ENCODE measurements at regions not wholly inside any gene's neighbourhood (a gene's known extent, or its start where the extent isn't known, plus 50 kb on each side); places are given as distances from the start of the nearest gene placed in this dataset.

DNA sequence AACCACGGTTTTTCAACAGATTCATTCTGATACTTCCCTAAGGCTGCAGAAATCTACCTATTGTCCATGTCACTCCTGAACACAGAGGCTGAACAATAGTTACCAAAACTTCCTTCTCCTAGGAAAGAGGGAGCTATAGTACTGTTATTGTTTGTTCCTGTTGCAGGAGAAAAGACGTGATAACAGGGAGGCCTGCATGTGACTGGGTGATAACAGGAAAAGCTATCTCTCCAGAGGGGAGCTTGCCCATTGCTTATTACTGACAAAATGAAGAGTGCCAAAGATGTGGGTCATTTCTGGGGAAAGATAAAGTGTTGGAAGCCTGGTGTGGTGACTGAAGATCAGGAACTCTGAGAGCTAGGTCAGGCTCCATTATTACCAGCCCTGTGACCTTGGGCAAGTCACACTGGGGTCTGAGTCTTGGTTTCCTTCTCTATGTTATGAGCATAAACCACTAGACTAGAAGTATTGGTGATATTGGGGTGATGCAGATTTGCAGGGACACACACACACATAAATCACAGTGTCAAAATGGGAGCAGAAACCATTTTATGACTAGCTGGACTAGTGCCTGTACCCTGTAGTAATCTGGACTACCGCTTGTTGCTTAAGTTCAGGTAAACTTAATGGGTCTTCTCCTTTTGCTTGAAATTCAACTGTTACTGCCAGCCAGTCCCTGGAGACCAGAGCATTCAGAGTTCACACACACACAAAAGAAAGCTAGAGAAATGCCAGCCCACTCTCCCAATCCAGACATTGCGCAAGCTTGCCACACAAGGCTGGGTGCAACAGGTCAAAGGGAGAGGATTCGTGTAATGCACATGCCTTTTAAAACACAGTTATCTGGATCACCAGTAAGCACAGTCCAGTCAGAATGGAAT lies 136.0 kb upstream of the CNR1 start:
- no peak overlapping the region for H3K4me2 ChIP-seq (ENCODE audit: control insufficient read depth, extremely low read depth, insufficient read depth, low read depth, low read length)
- no peak overlapping the region for H3K9ac ChIP-seq (ENCODE audit: control insufficient read depth, extremely low read depth, insufficient read depth, low read length)
- no peaks in the 10 kb centered on the region for H3K27me3 ChIP-seq (ENCODE audit: control insufficient read depth, extremely low read depth, insufficient read depth, low read length)
- dilution Hi-C loops (cut with MboI; ENCODE audit: extremely low pct_ligation_motif_present, low sequenced_read_pairs), result no loop called here
- no peaks in the 10 kb centered on the region for H3K79me2 ChIP-seq (ENCODE audit: control insufficient read depth, insufficient read depth, low read length)
- no peaks in the 10 kb centered on the region for H3K4me1 ChIP-seq (ENCODE audit: control insufficient read depth, extremely low read depth, insufficient read depth, low read length)
- DNase-seq (ENCODE audit: low read depth, low spot score), result no peak
- no peak overlapping the region for H3K4me3 ChIP-seq (ENCODE audit: control insufficient read depth in 2 of 3, extremely low read depth in 1 of 3, insufficient read depth in 2 of 3, low read depth in 1 of 3, low read length in 3 of 3)
- no peaks in the 10 kb centered on the region for H3K9me3 ChIP-seq (ENCODE audit: control insufficient read depth, low read depth, low read length)
- H3K36me3 ChIP-seq (ENCODE audit: control insufficient read depth in 2 of 2, extremely low read depth in 1 of 2, insufficient read depth in 2 of 2, low read length in 2 of 2), result no peaks in the 10 kb centered on the region
- H3K27ac ChIP-seq (ENCODE audit: control insufficient read depth, insufficient read depth, low read length), result no peak overlapping the region
- H3K9me1 ChIP-seq (ENCODE audit: control insufficient read depth, extremely low read depth, insufficient read depth, low read length), result no peaks in the 10 kb centered on the region
- TF ChIP-seq, protein P1, sequence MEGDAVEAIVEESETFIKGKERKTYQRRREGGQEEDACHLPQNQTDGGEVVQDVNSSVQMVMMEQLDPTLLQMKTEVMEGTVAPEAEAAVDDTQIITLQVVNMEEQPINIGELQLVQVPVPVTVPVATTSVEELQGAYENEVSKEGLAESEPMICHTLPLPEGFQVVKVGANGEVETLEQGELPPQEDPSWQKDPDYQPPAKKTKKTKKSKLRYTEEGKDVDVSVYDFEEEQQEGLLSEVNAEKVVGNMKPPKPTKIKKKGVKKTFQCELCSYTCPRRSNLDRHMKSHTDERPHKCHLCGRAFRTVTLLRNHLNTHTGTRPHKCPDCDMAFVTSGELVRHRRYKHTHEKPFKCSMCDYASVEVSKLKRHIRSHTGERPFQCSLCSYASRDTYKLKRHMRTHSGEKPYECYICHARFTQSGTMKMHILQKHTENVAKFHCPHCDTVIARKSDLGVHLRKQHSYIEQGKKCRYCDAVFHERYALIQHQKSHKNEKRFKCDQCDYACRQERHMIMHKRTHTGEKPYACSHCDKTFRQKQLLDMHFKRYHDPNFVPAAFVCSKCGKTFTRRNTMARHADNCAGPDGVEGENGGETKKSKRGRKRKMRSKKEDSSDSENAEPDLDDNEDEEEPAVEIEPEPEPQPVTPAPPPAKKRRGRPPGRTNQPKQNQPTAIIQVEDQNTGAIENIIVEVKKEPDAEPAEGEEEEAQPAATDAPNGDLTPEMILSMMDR (optimal IDR thresholded peaks at IDR 0.05 in 1 of 3, IDR thresholded peaks at IDR 0.05 in 1 of 3, conservative IDR thresholded peaks at IDR 0.05 in 1 of 3; ENCODE audit: extremely low read depth in 1 of 3, insufficient read depth in 2 of 3, low read length in 3 of 3), result no peak
- TF ChIP-seq EZH2 (IDR thresholded peaks at IDR 0.05; ENCODE audit: low read length), result no peak
- no peaks in the 10 kb centered on the region for H4K20me1 ChIP-seq (ENCODE audit: control insufficient read depth, extremely low read depth, insufficient read depth, low read length)
- no peak overlapping the region for H2AFZ ChIP-seq (ENCODE audit: control insufficient read depth, low read length)
- no peak for FAIRE-seq

DNA sequence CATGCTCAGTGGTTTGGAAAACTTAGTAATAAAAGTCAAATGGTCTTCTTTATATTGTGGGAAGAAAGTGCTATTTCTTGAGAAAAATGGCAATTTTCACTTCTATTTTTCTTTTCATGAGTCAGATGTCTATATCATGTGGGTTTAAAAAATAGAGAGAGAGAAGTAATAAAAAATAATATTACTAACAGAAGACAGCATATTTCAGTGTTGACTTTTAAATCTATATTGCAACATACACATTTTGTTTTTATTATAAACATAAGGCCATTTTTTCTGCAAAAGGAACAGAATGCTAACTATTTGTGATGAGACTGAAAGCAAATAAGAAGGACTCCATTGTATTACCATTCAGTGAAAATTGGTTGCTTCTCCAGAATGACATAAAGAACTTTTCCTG lies 135.1 kb upstream of the CNR1 start:
- no peak for FAIRE-seq
- no peak overlapping the region for H2AFZ ChIP-seq (ENCODE audit: control insufficient read depth, low read length)
- H3K4me1 ChIP-seq (ENCODE audit: control insufficient read depth, extremely low read depth, insufficient read depth, low read length), result no peaks in the 10 kb centered on the region
- no peak overlapping the region for H3K9ac ChIP-seq (ENCODE audit: control insufficient read depth, extremely low read depth, insufficient read depth, low read length)
- DNase-seq (ENCODE audit: low read depth, low spot score), result no peak
- dilution Hi-C loops (cut with MboI; ENCODE audit: extremely low pct_ligation_motif_present, low sequenced_read_pairs), result no loop called here
- no peaks in the 10 kb centered on the region for H3K9me3 ChIP-seq (ENCODE audit: control insufficient read depth, low read depth, low read length)
- no peaks in the 10 kb centered on the region for H4K20me1 ChIP-seq (ENCODE audit: control insufficient read depth, extremely low read depth, insufficient read depth, low read length)
- no peaks in the 10 kb centered on the region for H3K36me3 ChIP-seq (ENCODE audit: control insufficient read depth in 2 of 2, extremely low read depth in 1 of 2, insufficient read depth in 2 of 2, low read length in 2 of 2)
- no peak overlapping the region for H3K4me2 ChIP-seq (ENCODE audit: control insufficient read depth, extremely low read depth, insufficient read depth, low read depth, low read length)
- H3K27ac ChIP-seq (ENCODE audit: control insufficient read depth, insufficient read depth, low read length), result no peak overlapping the region
- no peak overlapping the region for H3K4me3 ChIP-seq (ENCODE audit: control insufficient read depth in 2 of 3, extremely low read depth in 1 of 3, insufficient read depth in 2 of 3, low read depth in 1 of 3, low read length in 3 of 3)
- H3K79me2 ChIP-seq (ENCODE audit: control insufficient read depth, insufficient read depth, low read length), result no peaks in the 10 kb centered on the region
- H3K27me3 ChIP-seq (ENCODE audit: control insufficient read depth, extremely low read depth, insufficient read depth, low read length), result no peaks in the 10 kb centered on the region
- TF ChIP-seq EZH2 (IDR thresholded peaks at IDR 0.05; ENCODE audit: low read length), result no peak
- TF ChIP-seq, protein P1 (optimal IDR thresholded peaks at IDR 0.05 in 1 of 3, IDR thresholded peaks at IDR 0.05 in 1 of 3, conservative IDR thresholded peaks at IDR 0.05 in 1 of 3; ENCODE audit: extremely low read depth in 1 of 3, insufficient read depth in 2 of 3, low read length in 3 of 3), result no peak
- no peaks in the 10 kb centered on the region for H3K9me1 ChIP-seq (ENCODE audit: control insufficient read depth, extremely low read depth, insufficient read depth, low read length)
